HepG2 (cell line): ENCODE measurements at regions not wholly inside any gene's neighbourhood (a gene's known extent, or its start where the extent isn't known, plus 50 kb on each side); places are given as distances from the start of the nearest gene placed in this dataset.

Source experiments
- ATAC-seq: fragments of 200-7000 bp; cut with Tn5 transposase; 3 replicates; pipeline ENCODE4 v1.9.1; 2020; ENCODE audit warnings: mild to moderate bottlenecking, moderate library complexity
- BruUV-seq: library from RNA; stranded (reverse); fragments of 400-500 nt; replicated peaks from 2 replicates; lab custom pipeline; 2021; lab: Mats Ljungman, UMichigan
- CTCF ChIA-PET: fragments of 300-600 bp; formaldehyde crosslinking; extraction: SDS; loops from one replicate; lab custom pipeline; 2021; ENCODE audit warnings: low total read pairs, inconsistent platforms, low intra/inter-chr PET ratio; lab: Yijun Ruan, JAX
- POLR2A ChIA-PET: fragments of 350-600 bp; sonication (Branson Sonifier 250); formaldehyde crosslinking; loops from one replicate; lab custom pipeline; 2020; ENCODE audit warnings: antibody characterized with exemption, inconsistent platforms; lab: Yijun Ruan, JAX
- DNase-seq: peaks from one replicate; pipeline ENCODE4 v3.0.0-alpha.2; 2015; ENCODE audit warnings: low spot score
- FAIRE-seq: peaks from 3 replicates; lab custom pipeline; 2011; peaks lifted over from hg19 to GRCh38; lab: Jason Lieb, UNC
- H2AFZ ChIP-seq: one replicate; pipeline ENCODE4 v1.6.1; 2011; ENCODE audit warnings: low read length, inconsistent platforms
- H3K27ac ChIP-seq: fragments of 300-600 bp; 3 replicates; pipeline ENCODE4 v1.8.0; 2011; ENCODE audit warnings: mixed run types, mild to moderate bottlenecking, mixed read lengths, low read length, inconsistent platforms; ENCODE audit not compliant: insufficient read depth; ENCODE audit errors: extremely low read length
- H3K27me3 ChIP-seq, 2 experiments: fragments of 200-600 bp in 1 of 2; 2 replicates in 1 of 2; 3 replicates in 1 of 2; pipeline versions ENCODE4 v1.6.0 to v1.8.0; 2011; ENCODE audit warnings: low read length in 2 of 2, mild to moderate bottlenecking in 2 of 2, moderate library complexity in 2 of 2, inconsistent platforms in 1 of 2; ENCODE audit not compliant: insufficient read depth in 2 of 2, control insufficient read depth in 1 of 2
- H3K36me3 ChIP-seq, 2 experiments: fragments of 200-600 bp in 1 of 2; replicated peaks in 1 of 2; 2 replicates in 1 of 2; 3 replicates in 1 of 2; pipeline versions ENCODE4 v1.5.1 to v1.8.0; 2011; ENCODE audit warnings: low read length in 2 of 2, inconsistent platforms in 1 of 2; ENCODE audit not compliant: insufficient read depth in 2 of 2, control insufficient read depth in 1 of 2
- H3K4me1 ChIP-seq: 2 replicates; pipeline ENCODE4 v1.5.1; 2012; ENCODE audit warnings: low read length, inconsistent platforms; ENCODE audit not compliant: insufficient read depth
- H3K4me2 ChIP-seq: 2 replicates; pipeline ENCODE4 v1.6.0; 2011; ENCODE audit warnings: low read depth, low read length, inconsistent platforms
- H3K4me3 ChIP-seq, 3 experiments: fragments of 200-600 bp in 1 of 3; sonication (generic), shearing (Covaris generic) in 1 of 3; replicated peaks in 1 of 3; 2 replicates each; pipeline ENCODE4 v1.5.1; 2011 to 2016; ENCODE audit warnings: low read length in 3 of 3, inconsistent platforms in 2 of 3, low read depth in 2 of 3, mild to moderate bottlenecking in 2 of 3, control low read depth in 1 of 3, mixed read lengths in 1 of 3; ENCODE audit not compliant: insufficient read depth in 1 of 3
- H3K79me2 ChIP-seq: one replicate; pipeline ENCODE4 v1.6.1; 2011; ENCODE audit warnings: low read length, inconsistent platforms; ENCODE audit not compliant: insufficient read depth
- H3K9ac ChIP-seq: 2 replicates; pipeline ENCODE4 v1.6.0; 2011; ENCODE audit warnings: mild to moderate bottlenecking, low read depth, low read length, inconsistent platforms; ENCODE audit not compliant: insufficient read depth
- H3K9me3 ChIP-seq: 2 replicates; pipeline ENCODE4 v1.5.1; 2012; ENCODE audit warnings: mild to moderate bottlenecking, low read length
- H4K20me1 ChIP-seq: 2 replicates; pipeline ENCODE4 v1.6.0; 2011; ENCODE audit warnings: inconsistent platforms, mild to moderate bottlenecking, low read length, moderate library complexity; ENCODE audit not compliant: insufficient read depth
- HNRNPK ChIP-seq: fragments of 200-400 bp; formaldehyde crosslinking; IDR thresholded peaks from 2 replicates; pipeline ENCODE4 v1.6.1; 2018; ENCODE audit warnings: low read length, low read depth, moderate library complexity, mild to moderate bottlenecking; ENCODE audit not compliant: poor library complexity, severe bottlenecking
- HOXA7 ChIP-seq: sonication (generic); formaldehyde crosslinking; IDR thresholded peaks from 2 replicates; pipeline ENCODE4 v1.8.1; 2022; ENCODE audit warnings: mild to moderate bottlenecking, missing genetic modification reagents, moderate library complexity
- U2AF1 ChIP-seq: fragments of 200-400 bp; formaldehyde crosslinking; optimal IDR thresholded peaks from 2 replicates; pipeline ENCODE3; 2017; ENCODE audit warnings: mild to moderate bottlenecking, low read depth, low read length
- ZFX ChIP-seq: sonication (generic); formaldehyde crosslinking; IDR thresholded peaks from 2 replicates; pipeline ENCODE4 v1.4.0; 2020; ENCODE audit warnings: mild to moderate bottlenecking, low read depth, missing genetic modification reagents, moderate library complexity
- ZNF230 ChIP-seq: sonication (generic); formaldehyde crosslinking; IDR thresholded peaks from 2 replicates; pipeline ENCODE4 v1.4.0; 2020; ENCODE audit warnings: mild to moderate bottlenecking, missing genetic modification reagents
- ZNF276 ChIP-seq: sonication (generic); formaldehyde crosslinking; IDR thresholded peaks from 2 replicates; pipeline ENCODE4 v1.4.0; 2020; ENCODE audit warnings: mild to moderate bottlenecking, low read depth, missing genetic modification reagents
- ZNF318 ChIP-seq: sonication (generic); formaldehyde crosslinking; IDR thresholded peaks from 2 replicates; pipeline ENCODE4 v1.4.0; 2020; ENCODE audit warnings: mild to moderate bottlenecking, missing genetic modification reagents
- ZNF564 ChIP-seq: sonication (generic); formaldehyde crosslinking; IDR thresholded peaks from 2 replicates; pipeline ENCODE4 v1.8.1; 2023; ENCODE audit warnings: mild to moderate bottlenecking, missing genetic modification reagents
- ZNF678 ChIP-seq: sonication (generic); formaldehyde crosslinking; IDR thresholded peaks from 2 replicates; pipeline ENCODE4 v1.4.0; 2020; ENCODE audit warnings: mild to moderate bottlenecking, missing genetic modification reagents
- WGBS: methylation state at CpG from one replicate; pipeline ENCODE4 v1.1.6; 2017; ENCODE audit warnings: low lambda C conversion rate; 5-methylcytosine and 5-hydroxymethylcytosine counted together
- in situ Hi-C: cut with HindIII; loops from 2 replicates; pipeline ENCODE4 v1.10.0; 2017; ENCODE audit warnings: low pct_unique_long_range_greater_than_20kb; ENCODE audit not compliant: extremely low pct_ligation_motif_present
- intact Hi-C: fragments of 100-400 bp; cut with micrococcal nuclease; formaldehyde crosslinking; loops from one replicate; pipeline ENCODE4 v1.10.0; 2022; ENCODE audit not compliant: unreplicated experiment
- TF ChIP-seq, protein P1 (sequence below): sonication (generic); formaldehyde crosslinking; IDR thresholded peaks from 2 replicates; pipeline ENCODE4 v1.5.1; 2020; ENCODE audit warnings: missing genetic modification reagents, mild to moderate bottlenecking, borderline replicate concordance

- DNase-seq, result no peak
- ChIA-PET POLR2A (no interaction called here), CTCF (no interaction called here)
- H2AFZ ChIP-seq, result no peak overlapping the region
- TF ChIP-seq ZFX (CRISPR knock-in tag) (no peak), HNRNPK (no peak), ZNF230 (CRISPR knock-in tag) (no peak), ZNF318 (CRISPR knock-in tag) (no peak), ZNF678 (CRISPR knock-in tag) (no peak), U2AF1 (no peak), ZNF564 (CRISPR knock-in tag) (no peak), ZNF276 (CRISPR knock-in tag) (no peak), HOXA7 (CRISPR knock-in tag) (no peak)
- TF ChIP-seq, protein P1, sequence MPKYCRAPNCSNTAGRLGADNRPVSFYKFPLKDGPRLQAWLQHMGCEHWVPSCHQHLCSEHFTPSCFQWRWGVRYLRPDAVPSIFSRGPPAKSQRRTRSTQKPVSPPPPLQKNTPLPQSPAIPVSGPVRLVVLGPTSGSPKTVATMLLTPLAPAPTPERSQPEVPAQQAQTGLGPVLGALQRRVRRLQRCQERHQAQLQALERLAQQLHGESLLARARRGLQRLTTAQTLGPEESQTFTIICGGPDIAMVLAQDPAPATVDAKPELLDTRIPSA (CRISPR knock-in tag), result no peak
- no peak for FAIRE-seq
- H3K79me2 ChIP-seq, result no peaks in the 10 kb centered on the region
- no peaks in the 10 kb centered on the region for H3K9me3 ChIP-seq
- H3K27me3 ChIP-seq, result peaks cover 0 to 21% of the 10 kb centered on the region in 2 experiments; a peak in 3 of 5 replicates
- BruUV-seq, result no TSS peak
- intact Hi-C loops (no loop called here), in situ Hi-C loops (no loop called here)
- no peaks in the 10 kb centered on the region for H3K36me3 ChIP-seq
- H3K9ac ChIP-seq, result no peak overlapping the region
- H3K27ac ChIP-seq, result no peak overlapping the region
- H3K4me2 ChIP-seq, result no peak overlapping the region
- WGBS, result 8% methylated on average over 1 of the region's 1 CpG
- no peak overlapping the region for H3K4me3 ChIP-seq
- no peak for ATAC-seq
- no peaks in the 10 kb centered on the region for H4K20me1 ChIP-seq
- no peaks in the 10 kb centered on the region for H3K4me1 ChIP-seq
These were observed 236.1 kb upstream of the DDHD1 start for GRCh38 chr14:53389202-53389601.
